Fibroblast of lung (primary cell): ENCODE measurements at regions not wholly inside any gene's neighbourhood (a gene's known extent, or its start where the extent isn't known, plus 50 kb on each side); places are given as distances from the start of the nearest gene placed in this dataset.
"Not testable (repeated sequence)": the region's sequence is repeated elsewhere in the genome, so short reads cannot be mapped to it uniquely, and the experiment has no call there.

ENCODE experiments used
- DNase-seq, 2 donors: peaks; one replicate each; pipeline versions ENCODE4 v3.0.0 to v3.0.0-alpha.2; 2010; ENCODE audit warnings: low read depth in 2 of 2
- H2AFZ ChIP-seq: 2 replicates; pipeline ENCODE4 v1.5.1; 2012; ENCODE audit warnings: low read length, control low read depth, inconsistent platforms
- H3K27ac ChIP-seq: 2 replicates; pipeline ENCODE4 v1.5.1; 2011; ENCODE audit warnings: low read length, control low read depth; ENCODE audit not compliant: insufficient read depth
- H3K27me3 ChIP-seq: 2 replicates; pipeline ENCODE4 v1.5.1; 2011; ENCODE audit warnings: mild to moderate bottlenecking, low read length; ENCODE audit not compliant: control insufficient read depth, insufficient read depth
- H3K36me3 ChIP-seq: 2 replicates; pipeline ENCODE4 v1.5.1; 2011; ENCODE audit warnings: low read length; ENCODE audit not compliant: control insufficient read depth, insufficient read depth
- H3K4me1 ChIP-seq: 2 replicates; pipeline ENCODE4 v1.5.1; 2011; ENCODE audit warnings: low read length; ENCODE audit not compliant: control insufficient read depth, insufficient read depth; ENCODE audit errors: extremely low read depth
- H3K4me2 ChIP-seq: 2 replicates; pipeline ENCODE4 v1.5.1; 2011; ENCODE audit warnings: low read length, control low read depth; ENCODE audit not compliant: insufficient read depth; ENCODE audit errors: extremely low read depth
- H3K4me3 ChIP-seq, 4 experiments: fragments of 200-600 bp in 1 of 4; sonication (generic) in 1 of 4; replicated peaks in 1 of 4; 2 replicates each; pipeline ENCODE4 v1.5.1; 2011 to 2016; ENCODE audit warnings: low read length in 4 of 4, low read depth in 3 of 4, mild to moderate bottlenecking in 3 of 4, control low read depth in 2 of 4, inconsistent platforms in 1 of 4, mixed read lengths in 1 of 4; ENCODE audit not compliant: insufficient read depth in 1 of 4; ENCODE audit errors: control extremely low read depth in 1 of 4
- H3K79me2 ChIP-seq: 2 replicates; pipeline ENCODE4 v1.5.1; 2012; ENCODE audit warnings: mild to moderate bottlenecking, low read length, inconsistent platforms; ENCODE audit not compliant: control insufficient read depth, insufficient read depth
- H3K9ac ChIP-seq: 2 replicates; pipeline ENCODE4 v1.5.1; 2011; ENCODE audit warnings: mild to moderate bottlenecking, low read length, control low read depth; ENCODE audit not compliant: insufficient read depth
- H3K9me3 ChIP-seq: 2 replicates; pipeline ENCODE4 v1.5.1; 2012; ENCODE audit warnings: low read depth, low read length; ENCODE audit not compliant: control insufficient read depth, insufficient read depth
- H4K20me1 ChIP-seq: 2 replicates; pipeline ENCODE4 v1.5.1; 2011; ENCODE audit warnings: low read length; ENCODE audit not compliant: control insufficient read depth, insufficient read depth; ENCODE audit errors: extremely low read depth
- EZH2 ChIP-seq: IDR thresholded peaks from 2 replicates; pipeline ENCODE4 v1.5.1; 2012; ENCODE audit warnings: low read length, control low read depth, mild to moderate bottlenecking; ENCODE audit errors: missing control alignments
- TF ChIP-seq, protein P1 (sequence below), 2 donors: IDR thresholded peaks in 1 of 2; conservative IDR thresholded peaks in 1 of 2; 1 replicate in 1 of 2; 2 replicates in 1 of 2; pipeline ENCODE4 v1.5.1; 2011 to 2012; ENCODE audit warnings: low read length in 2 of 2, control low read depth in 1 of 2, inconsistent platforms in 1 of 2, low read depth in 1 of 2, mild to moderate bottlenecking in 1 of 2

GRCh38 chr17:31738067-31738466 is 121.0 kb downstream of the COPRS start:
- Histone ChIP-seq H3K27ac (no peak overlapping the region), H3K79me2 (no peaks in the 10 kb centered on the region), H2AFZ (no peak overlapping the region), H3K4me2 (no peak overlapping the region), H3K27me3 (no peaks in the 10 kb centered on the region), H3K4me3 (no peak overlapping the region), H3K9me3 (no peaks in the 10 kb centered on the region), H3K4me1 (peaks cover 21% of the 10 kb centered on the region), H3K9ac (no peak overlapping the region), H3K36me3 (no peaks in the 10 kb centered on the region), H4K20me1 (no peaks in the 10 kb centered on the region)
- DNase-seq = no peak
- no peak for TF ChIP-seq EZH2
- TF ChIP-seq, protein P1, sequence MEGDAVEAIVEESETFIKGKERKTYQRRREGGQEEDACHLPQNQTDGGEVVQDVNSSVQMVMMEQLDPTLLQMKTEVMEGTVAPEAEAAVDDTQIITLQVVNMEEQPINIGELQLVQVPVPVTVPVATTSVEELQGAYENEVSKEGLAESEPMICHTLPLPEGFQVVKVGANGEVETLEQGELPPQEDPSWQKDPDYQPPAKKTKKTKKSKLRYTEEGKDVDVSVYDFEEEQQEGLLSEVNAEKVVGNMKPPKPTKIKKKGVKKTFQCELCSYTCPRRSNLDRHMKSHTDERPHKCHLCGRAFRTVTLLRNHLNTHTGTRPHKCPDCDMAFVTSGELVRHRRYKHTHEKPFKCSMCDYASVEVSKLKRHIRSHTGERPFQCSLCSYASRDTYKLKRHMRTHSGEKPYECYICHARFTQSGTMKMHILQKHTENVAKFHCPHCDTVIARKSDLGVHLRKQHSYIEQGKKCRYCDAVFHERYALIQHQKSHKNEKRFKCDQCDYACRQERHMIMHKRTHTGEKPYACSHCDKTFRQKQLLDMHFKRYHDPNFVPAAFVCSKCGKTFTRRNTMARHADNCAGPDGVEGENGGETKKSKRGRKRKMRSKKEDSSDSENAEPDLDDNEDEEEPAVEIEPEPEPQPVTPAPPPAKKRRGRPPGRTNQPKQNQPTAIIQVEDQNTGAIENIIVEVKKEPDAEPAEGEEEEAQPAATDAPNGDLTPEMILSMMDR (conservative IDR thresholded peaks at IDR 0.05 in 1 of 2, IDR thresholded peaks at IDR 0.05 in 1 of 2; ENCODE audit: low read depth in 1 of 2, low read length in 2 of 2) = no peak

GRCh38 chr17:31736855-31737625 is 122.0 kb downstream of the COPRS start:
- no peak overlapping the region for H3K4me2 ChIP-seq
- H2AFZ ChIP-seq = no peak overlapping the region

GRCh38 chr17:31733326-31733725 is 125.7 kb downstream of the COPRS start:
- Histone ChIP-seq H3K4me3 (no peak overlapping the region), H3K27ac (no peak overlapping the region)

More at GRCh38 chr17:31736855-31737625, 122.0 kb downstream of the COPRS start:
- Histone ChIP-seq H3K4me1 (peaks cover 21% of the 10 kb centered on the region), H3K9me3 (no peaks in the 10 kb centered on the region), H3K9ac (no peak overlapping the region), H3K79me2 (no peaks in the 10 kb centered on the region), H3K27me3 (no peaks in the 10 kb centered on the region), H3K4me3 (no peak overlapping the region), H4K20me1 (no peaks in the 10 kb centered on the region), H3K36me3 (no peaks in the 10 kb centered on the region), H3K27ac (no peak overlapping the region)
- no peak for DNase-seq
- TF ChIP-seq, protein P1 (conservative IDR thresholded peaks at IDR 0.05 in 1 of 2, IDR thresholded peaks at IDR 0.05 in 1 of 2; ENCODE audit: low read depth in 1 of 2, low read length in 2 of 2) = no peak
- TF ChIP-seq EZH2 = no peak

DNA sequence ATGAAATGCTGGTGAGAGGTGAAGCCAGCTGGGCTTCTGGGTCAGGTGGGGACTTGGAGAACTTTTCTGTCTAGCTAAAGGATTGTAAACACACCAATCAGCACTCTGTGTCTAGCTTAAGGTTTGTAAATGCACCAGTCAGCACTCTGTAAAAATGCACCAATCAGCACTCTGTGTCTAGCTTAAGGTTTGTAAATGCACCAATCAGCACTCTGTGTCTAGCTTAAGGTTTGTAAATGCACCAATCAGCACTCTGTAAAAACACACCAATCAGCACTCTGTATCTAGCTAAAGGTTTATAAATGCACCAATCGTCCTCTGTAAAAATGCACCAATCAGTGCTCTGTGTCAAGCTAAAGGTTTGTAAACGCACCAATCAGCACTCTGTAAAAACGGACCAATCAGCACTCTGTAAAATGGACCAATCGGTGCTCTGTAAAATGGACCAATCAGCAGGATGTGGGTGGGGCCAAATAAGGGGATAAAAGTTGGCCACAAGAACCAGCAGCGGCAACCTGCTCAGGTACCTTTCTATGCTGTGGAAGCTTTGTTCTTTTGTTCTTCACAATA is 127.4 kb downstream of the COPRS start:
- not testable (repeated sequence) for H3K27me3 ChIP-seq, H3K9me3 ChIP-seq, H4K20me1 ChIP-seq, H3K79me2 ChIP-seq, H3K27ac ChIP-seq, H3K4me1 ChIP-seq, H3K4me3 ChIP-seq, H3K9ac ChIP-seq, H3K4me2 ChIP-seq, H3K36me3 ChIP-seq, H2AFZ ChIP-seq, DNase-seq

More at GRCh38 chr17:31733326-31733725, 125.7 kb downstream of the COPRS start:
- no peak overlapping the region for H3K4me2 ChIP-seq
- no peaks in the 10 kb centered on the region for H4K20me1 ChIP-seq
- H3K9me3 ChIP-seq = no peaks in the 10 kb centered on the region
- H3K9ac ChIP-seq = no peak overlapping the region
- no peaks in the 10 kb centered on the region for H3K36me3 ChIP-seq
- TF ChIP-seq, protein P1 (conservative IDR thresholded peaks at IDR 0.05 in 1 of 2, IDR thresholded peaks at IDR 0.05 in 1 of 2; ENCODE audit: low read depth in 1 of 2, low read length in 2 of 2) = no peak
- TF ChIP-seq EZH2 = no peak
- H3K4me1 ChIP-seq = peaks cover 3% of the 10 kb centered on the region
- no peak for DNase-seq
- no peak overlapping the region for H2AFZ ChIP-seq
- no peaks in the 10 kb centered on the region for H3K79me2 ChIP-seq
- H3K27me3 ChIP-seq = no peaks in the 10 kb centered on the region
